NCI-H774 (cell line): ENCODE measurements at regions not wholly inside any gene's neighbourhood (a gene's known extent, or its start where the extent isn't known, plus 50 kb on each side); places are given as distances from the start of the nearest gene placed in this dataset.

Experiments
- DNase-seq: peaks from one replicate; lab custom pipeline; 2025; lab: John Stamatoyannopoulos, UW

- DNase-seq, result no peak
Measured at GRCh38 chr4:129346734-129347133, 250.8 kb downstream of the C4orf33 start.

GRCh38 chr4:129350834-129351721, 255.1 kb downstream of the C4orf33 start:
- DNase-seq, result no peak

GRCh38 chr4:129352480-129352879, 256.5 kb downstream of the C4orf33 start:
- DNase-seq, result no peak

GRCh38 chr4:129353490-129353889, 257.5 kb downstream of the C4orf33 start:
- no peak for DNase-seq

- no peak for DNase-seq
Measured at GRCh38 chr4:129355031-129355430, 259.1 kb downstream of the C4orf33 start.

- no peak for DNase-seq
Measured at GRCh38 chr4:129355516-129355915, 259.6 kb downstream of the C4orf33 start.

GRCh38 chr4:129358571-129358970, 262.6 kb downstream of the C4orf33 start:
- DNase-seq, result no peak

GRCh38 chr4:129359461-129359860, 263.5 kb downstream of the C4orf33 start:
- no peak for DNase-seq

GRCh38 chr4:129362691-129363274, 266.8 kb downstream of the C4orf33 start:
- DNase-seq, result peak; percentile 16

GRCh38 chr4:129364747-129365452, 268.9 kb downstream of the C4orf33 start:
- no peak for DNase-seq

GRCh38 chr4:129369361-129370010, 273.5 kb downstream of the C4orf33 start:
- DNase-seq, result no peak

GRCh38 chr4:129371065-129371464, 275.1 kb downstream of the C4orf33 start:
- DNase-seq, result no peak

GRCh38 chr4:129371926-129372325, 276.0 kb downstream of the C4orf33 start:
- no peak for DNase-seq

- no peak for DNase-seq
Measured at GRCh38 chr4:129377131-129377845, 281.3 kb downstream of the C4orf33 start.

GRCh38 chr4:129378364-129378763, 282.4 kb downstream of the C4orf33 start:
- no peak for DNase-seq

GRCh38 chr4:129379429-129379828, 283.5 kb downstream of the C4orf33 start:
- DNase-seq, result no peak

- no peak for DNase-seq
Measured at GRCh38 chr4:129384974-129385373, 289.0 kb downstream of the C4orf33 start.

GRCh38 chr4:129387666-129388065, 291.7 kb downstream of the C4orf33 start:
- no peak for DNase-seq

GRCh38 chr4:129393976-129394375, 298.0 kb downstream of the C4orf33 start:
- no peak for DNase-seq

GRCh38 chr4:129394635-129395034, 298.7 kb downstream of the C4orf33 start:
- peak; percentile 38 for DNase-seq

- no peak for DNase-seq
Measured at GRCh38 chr4:129403848-129404247, 307.9 kb downstream of the C4orf33 start.

GRCh38 chr4:129410115-129410514, 314.2 kb downstream of the C4orf33 start:
- DNase-seq, result no peak
